ENCODE measurements at regions not wholly inside any gene's neighbourhood (a gene's known extent, or its start where the extent isn't known, plus 50 kb on each side); places are given as distances from the start of the nearest gene placed in this dataset.

DNA sequence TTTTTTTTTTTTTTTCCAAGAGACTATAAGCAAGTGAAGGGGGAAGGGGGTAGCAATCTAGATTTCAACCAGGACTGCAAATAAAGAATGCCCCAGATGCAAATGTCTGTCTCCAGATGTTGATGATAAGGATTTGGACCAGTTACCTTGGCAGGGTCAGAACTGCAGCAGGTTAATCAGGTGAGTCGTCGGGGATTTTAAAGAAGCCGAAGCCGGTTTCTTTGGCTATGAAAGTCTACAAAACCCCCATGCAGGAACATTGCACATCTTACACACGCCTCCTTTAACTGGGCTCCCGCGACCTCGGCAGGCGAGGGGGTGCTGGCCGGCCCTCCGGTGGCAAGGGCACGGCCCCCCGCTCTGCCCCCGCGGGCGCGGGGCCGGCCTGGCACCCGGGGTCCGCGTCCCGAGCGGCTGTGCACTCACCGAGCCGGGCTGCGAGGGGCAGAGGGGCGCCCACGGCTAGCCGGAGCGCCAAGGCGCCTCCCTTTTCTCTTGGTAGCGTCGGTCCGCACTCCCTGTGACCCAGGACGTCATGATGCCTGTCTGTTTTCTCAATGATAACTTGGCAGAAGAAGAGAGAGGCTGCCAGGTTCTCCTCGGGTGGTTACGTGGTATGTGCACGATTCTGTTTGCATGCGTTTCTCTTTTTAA is 366.3 kb upstream of the ESRRG start:
- no peaks in the 10 kb centered on the region for H3K9me3 ChIP-seq
- DNase-seq = no peak
- H3K27me3 ChIP-seq = no peaks in the 10 kb centered on the region
- H3K27ac ChIP-seq = peak overlapping the region; percentile 49 to 81 (median 54)
- no peaks in the 10 kb centered on the region for H3K36me3 ChIP-seq
- peaks cover 0 to 25% (median 21%) of the 10 kb centered on the region in 4 donors for H3K4me1 ChIP-seq
- no peak for TF ChIP-seq POLR2AphosphoS5 (IDR thresholded peaks at IDR 0.05)
- H3K4me3 ChIP-seq = peak overlapping the region; percentile 35 to 60 (median 58)
- intact Hi-C loops (cut with DNase I) = no loop called here
- WGBS, 2 donors = 1% methylated on average over 39 of the region's 39 CpGs

DNA sequence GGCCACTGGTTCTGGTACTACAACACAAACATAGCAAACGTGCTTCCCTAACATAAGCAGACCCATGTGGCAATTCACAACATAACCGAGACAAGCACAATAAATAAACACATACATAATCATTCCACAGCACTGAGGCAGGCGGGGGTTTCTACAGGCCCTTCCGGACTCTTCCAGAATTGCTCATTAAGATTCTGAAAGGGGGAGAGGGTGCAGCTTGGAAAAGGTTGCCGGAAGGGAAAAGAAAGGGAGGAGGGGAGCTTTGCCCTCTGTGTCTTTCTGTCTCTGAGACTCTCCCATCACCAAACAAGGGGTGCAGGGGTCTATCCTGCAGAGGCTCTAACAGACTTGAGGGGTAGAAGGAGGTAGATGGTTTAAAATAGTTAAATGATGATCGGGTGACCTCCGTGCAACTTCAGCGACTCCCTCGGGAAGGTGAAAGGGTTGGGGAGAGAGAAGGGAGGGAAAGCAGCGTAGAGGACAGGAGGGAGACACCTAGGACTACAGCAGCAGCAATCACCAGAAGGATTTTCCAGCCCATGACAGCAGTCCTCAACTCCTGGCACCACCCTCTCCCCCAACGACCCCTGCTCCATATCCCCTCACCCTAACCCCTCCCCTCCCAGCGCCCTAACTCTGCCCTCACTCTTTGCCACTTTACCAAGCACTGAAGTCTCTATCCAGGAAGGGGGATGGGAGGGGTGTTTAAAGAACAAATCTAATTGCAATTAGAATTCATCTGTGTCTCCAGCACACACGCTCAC is 365.5 kb upstream of the ESRRG start:
- WGBS, 2 donors = 41 to 46% methylated on average over 13 of the region's 13 CpGs
- Histone ChIP-seq H3K27ac (peak overlapping the region; percentile 17 to 81 (median 54)), H3K36me3 (no peaks in the 10 kb centered on the region), H3K4me1 (peaks cover 0 to 25% (median 21%) of the 10 kb centered on the region in 4 donors), H3K9me3 (no peaks in the 10 kb centered on the region), H3K4me3 (peak overlapping the region; percentile 35 to 60 (median 58)), H3K27me3 (no peaks in the 10 kb centered on the region)
- intact Hi-C loops (cut with DNase I) = no loop called here
- DNase-seq = no peak
- TF ChIP-seq, protein P1, sequence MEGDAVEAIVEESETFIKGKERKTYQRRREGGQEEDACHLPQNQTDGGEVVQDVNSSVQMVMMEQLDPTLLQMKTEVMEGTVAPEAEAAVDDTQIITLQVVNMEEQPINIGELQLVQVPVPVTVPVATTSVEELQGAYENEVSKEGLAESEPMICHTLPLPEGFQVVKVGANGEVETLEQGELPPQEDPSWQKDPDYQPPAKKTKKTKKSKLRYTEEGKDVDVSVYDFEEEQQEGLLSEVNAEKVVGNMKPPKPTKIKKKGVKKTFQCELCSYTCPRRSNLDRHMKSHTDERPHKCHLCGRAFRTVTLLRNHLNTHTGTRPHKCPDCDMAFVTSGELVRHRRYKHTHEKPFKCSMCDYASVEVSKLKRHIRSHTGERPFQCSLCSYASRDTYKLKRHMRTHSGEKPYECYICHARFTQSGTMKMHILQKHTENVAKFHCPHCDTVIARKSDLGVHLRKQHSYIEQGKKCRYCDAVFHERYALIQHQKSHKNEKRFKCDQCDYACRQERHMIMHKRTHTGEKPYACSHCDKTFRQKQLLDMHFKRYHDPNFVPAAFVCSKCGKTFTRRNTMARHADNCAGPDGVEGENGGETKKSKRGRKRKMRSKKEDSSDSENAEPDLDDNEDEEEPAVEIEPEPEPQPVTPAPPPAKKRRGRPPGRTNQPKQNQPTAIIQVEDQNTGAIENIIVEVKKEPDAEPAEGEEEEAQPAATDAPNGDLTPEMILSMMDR (IDR thresholded peaks at IDR 0.05) = no peak
- TF ChIP-seq POLR2A (IDR thresholded peaks at IDR 0.05) (no peak), EP300 (IDR thresholded peaks at IDR 0.05) (no peak), POLR2AphosphoS5 (IDR thresholded peaks at IDR 0.05) (no peak)

DNA sequence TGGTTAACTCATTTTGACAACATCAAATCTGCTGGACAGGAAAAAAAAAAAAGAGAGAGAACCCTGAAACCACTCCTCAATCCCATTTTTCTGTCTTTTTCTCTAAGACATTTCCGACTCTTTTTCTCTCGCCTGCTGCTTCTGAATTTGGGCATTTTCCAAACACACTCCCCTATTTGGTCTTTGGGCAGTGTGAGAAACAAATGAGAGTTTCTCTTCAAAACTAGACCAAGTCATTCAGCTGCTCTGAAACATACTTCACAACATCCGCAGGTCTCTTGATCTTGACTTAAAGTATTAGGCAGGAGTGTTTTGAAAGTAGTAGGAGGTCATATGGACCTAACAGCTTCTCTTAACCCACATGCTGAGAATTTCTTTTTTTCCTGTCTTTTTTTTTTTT is 364.8 kb upstream of the ESRRG start:
- Histone ChIP-seq H3K4me3 (no peak overlapping the region), H3K27me3 (no peaks in the 10 kb centered on the region), H3K36me3 (no peaks in the 10 kb centered on the region), H3K27ac (peak overlapping the region in 3 of 4 donors; percentile 52 to 81 (median 57)), H3K4me1 (peaks cover 0 to 25% (median 21%) of the 10 kb centered on the region in 4 donors), H3K9me3 (no peaks in the 10 kb centered on the region)
- 83 to 88% methylated on average over 3 of the region's 3 CpGs for WGBS, 2 donors
- no peak for DNase-seq
- intact Hi-C loops (cut with DNase I) = no loop called here
- no peak for TF ChIP-seq EP300 (IDR thresholded peaks at IDR 0.05)
- no peak for TF ChIP-seq POLR2AphosphoS5 (IDR thresholded peaks at IDR 0.05)
- TF ChIP-seq POLR2A (IDR thresholded peaks at IDR 0.05) = no peak
- TF ChIP-seq, protein P1 (IDR thresholded peaks at IDR 0.05) = no peak

DNA sequence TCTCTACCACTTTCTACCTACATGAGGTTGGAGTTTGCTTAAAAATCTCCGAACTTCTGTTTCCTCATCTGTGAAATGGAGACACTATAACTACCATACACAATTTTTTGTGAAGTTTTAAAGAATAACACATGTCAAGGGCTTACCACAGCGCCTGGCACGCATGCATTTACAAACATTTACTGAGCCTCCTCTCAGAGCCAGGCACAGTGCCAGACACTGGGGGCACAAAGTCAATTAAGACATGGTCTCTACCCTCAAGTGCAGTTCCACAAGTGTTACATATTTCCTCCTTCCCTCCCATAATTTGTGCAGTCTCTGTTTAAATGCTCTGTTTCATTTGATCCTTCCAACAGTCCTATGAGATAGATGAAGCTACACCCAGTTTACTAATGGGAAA is 356.4 kb upstream of the ESRRG start:
- H3K9me3 ChIP-seq = no peaks in the 10 kb centered on the region
- peak overlapping the region in 1 of 4 donors; percentile 71 for H3K27ac ChIP-seq
- no peak for DNase-seq
- intact Hi-C loops (cut with DNase I) = loop anchor here (10.0 kb wide), 1 partner anchor 475 kb away; no protein-coding TSS in a partner anchor
- H3K4me1 ChIP-seq = peaks cover 0 to 32% (median 26%) of the 10 kb centered on the region in 4 donors
- 80 to 86% methylated on average over 3 of the region's 3 CpGs for WGBS, 2 donors
- TF ChIP-seq POLR2A (IDR thresholded peaks at IDR 0.05) (no peak), POLR2AphosphoS5 (IDR thresholded peaks at IDR 0.05) (no peak), EP300 (IDR thresholded peaks at IDR 0.05) (no peak)
- TF ChIP-seq, protein P1 (IDR thresholded peaks at IDR 0.05) = no peak
- no peaks in the 10 kb centered on the region for H3K36me3 ChIP-seq
- no peaks in the 10 kb centered on the region for H3K27me3 ChIP-seq
- H3K4me3 ChIP-seq = no peak overlapping the region

DNA sequence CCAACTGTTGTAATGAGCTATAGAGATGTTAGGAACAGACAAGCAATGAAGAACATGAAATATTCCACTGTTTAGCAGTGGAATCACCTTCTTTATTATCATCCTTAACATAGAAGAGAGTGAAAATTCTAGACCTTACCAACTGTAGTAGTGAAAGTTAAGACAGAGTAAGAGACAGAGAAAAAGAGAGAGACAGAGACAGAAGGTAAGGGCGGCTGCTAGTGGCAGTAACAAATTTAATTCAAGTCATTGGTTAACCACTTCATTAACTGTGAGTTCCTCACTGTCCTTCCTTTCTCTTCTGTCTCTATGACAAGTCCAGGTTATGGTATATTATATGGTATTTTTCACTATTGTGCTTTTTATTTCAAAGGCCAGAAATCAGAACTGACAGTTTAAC is 355.7 kb upstream of the ESRRG start:
- Histone ChIP-seq H3K4me1 (peaks cover 0 to 32% (median 26%) of the 10 kb centered on the region in 4 donors), H3K9me3 (no peaks in the 10 kb centered on the region), H3K27ac (peak overlapping the region; percentile 45 to 71 (median 54)), H3K36me3 (no peaks in the 10 kb centered on the region), H3K4me3 (no peak overlapping the region), H3K27me3 (no peaks in the 10 kb centered on the region)
- 73 to 80% methylated on average over 1 of the region's 1 CpG for WGBS, 2 donors
- no peak for TF ChIP-seq POLR2AphosphoS5 (IDR thresholded peaks at IDR 0.05)
- TF ChIP-seq, protein P1 (IDR thresholded peaks at IDR 0.05) = no peak
- no peak for TF ChIP-seq POLR2A (IDR thresholded peaks at IDR 0.05)
- TF ChIP-seq EP300 (IDR thresholded peaks at IDR 0.05) = no peak
- DNase-seq = no peak
- intact Hi-C loops (cut with DNase I) = loop anchor here (10.0 kb wide), 1 partner anchor 474 kb away; no protein-coding TSS in a partner anchor
